DOHH2 (cell line): ENCODE measurements at regions not wholly inside any gene's neighbourhood (a gene's known extent, or its start where the extent isn't known, plus 50 kb on each side); places are given as distances from the start of the nearest gene placed in this dataset.

Experiments
- CTCF ChIP-seq: fragments of 200-600 bp; sonication (generic); IDR thresholded peaks from one replicate; pipeline ENCODE4 v1.5.1; 2014; ENCODE audit warnings: antibody characterized with exemption, mild to moderate bottlenecking, low read depth, low read length; ENCODE audit not compliant: poor library complexity, severe bottlenecking
- EZH2phosphoT487 ChIP-seq: fragments of 200-600 bp; sonication (generic); IDR thresholded peaks from 2 replicates; pipeline ENCODE4 v1.6.1; 2017; ENCODE audit warnings: borderline replicate concordance, mild to moderate bottlenecking, antibody characterized with exemption, low read length, moderate library complexity, mixed read lengths

- no peak for TF ChIP-seq CTCF
- TF ChIP-seq EZH2phosphoT487: no peak
Measured at GRCh38 chr5:89513299-89514044, 630.5 kb upstream of the MEF2C start.
